ENCODE measurements at regions not wholly inside any gene's neighbourhood (a gene's known extent, or its start where the extent isn't known, plus 50 kb on each side); places are given as distances from the start of the nearest gene placed in this dataset.

GRCh38 chr10:28794986-28795385 lies 117.7 kb downstream of the BAMBI start:
- H3K27ac ChIP-seq = no peak overlapping the region
- TF ChIP-seq, protein P1, sequence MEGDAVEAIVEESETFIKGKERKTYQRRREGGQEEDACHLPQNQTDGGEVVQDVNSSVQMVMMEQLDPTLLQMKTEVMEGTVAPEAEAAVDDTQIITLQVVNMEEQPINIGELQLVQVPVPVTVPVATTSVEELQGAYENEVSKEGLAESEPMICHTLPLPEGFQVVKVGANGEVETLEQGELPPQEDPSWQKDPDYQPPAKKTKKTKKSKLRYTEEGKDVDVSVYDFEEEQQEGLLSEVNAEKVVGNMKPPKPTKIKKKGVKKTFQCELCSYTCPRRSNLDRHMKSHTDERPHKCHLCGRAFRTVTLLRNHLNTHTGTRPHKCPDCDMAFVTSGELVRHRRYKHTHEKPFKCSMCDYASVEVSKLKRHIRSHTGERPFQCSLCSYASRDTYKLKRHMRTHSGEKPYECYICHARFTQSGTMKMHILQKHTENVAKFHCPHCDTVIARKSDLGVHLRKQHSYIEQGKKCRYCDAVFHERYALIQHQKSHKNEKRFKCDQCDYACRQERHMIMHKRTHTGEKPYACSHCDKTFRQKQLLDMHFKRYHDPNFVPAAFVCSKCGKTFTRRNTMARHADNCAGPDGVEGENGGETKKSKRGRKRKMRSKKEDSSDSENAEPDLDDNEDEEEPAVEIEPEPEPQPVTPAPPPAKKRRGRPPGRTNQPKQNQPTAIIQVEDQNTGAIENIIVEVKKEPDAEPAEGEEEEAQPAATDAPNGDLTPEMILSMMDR (conservative IDR thresholded peaks at IDR 0.05; ENCODE audit: low read depth) = no peak
- CTCF ChIA-PET = no interaction called here
- no peak for DNase-seq (ENCODE audit: low spot score)
- POLR2A ChIA-PET (ENCODE audit: low non-redundant PET) = no interaction called here

- ChIA-PET CTCF (interaction anchor here (0.6 kb wide), 1 partner anchor 167 kb away, joined by 3 read pairs; no protein-coding TSS in a partner anchor), POLR2A (ENCODE audit: low non-redundant PET) (no interaction called here)
- DNase-seq (ENCODE audit: low spot score) = no peak
- TF ChIP-seq, protein P1 (conservative IDR thresholded peaks at IDR 0.05; ENCODE audit: low read depth) = no peak
- no peak overlapping the region for H3K27ac ChIP-seq
These were observed 119.5 kb downstream of the BAMBI start for GRCh38 chr10:28796606-28797512.

DNA sequence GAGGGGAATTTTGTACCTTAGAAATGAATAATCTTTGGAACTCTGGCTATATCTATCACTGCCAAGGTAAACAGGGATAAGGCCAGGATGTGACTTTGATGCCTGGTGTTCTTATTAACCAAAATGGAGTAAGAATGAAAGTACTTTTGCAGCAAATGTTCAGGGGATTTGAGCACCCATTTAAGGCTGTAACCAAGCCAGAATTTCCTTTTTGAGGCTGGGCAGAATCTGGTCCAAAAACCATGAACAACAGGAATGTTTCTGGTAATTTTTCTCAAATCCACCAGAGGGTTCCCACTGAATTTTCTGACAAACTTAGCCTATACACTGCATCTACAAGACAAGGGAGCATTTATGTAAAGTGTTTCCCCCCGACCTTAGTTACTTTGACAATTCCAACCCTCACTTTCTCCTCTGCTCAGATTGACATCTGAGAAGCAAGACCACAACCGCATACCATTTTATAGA lies 120.6 kb downstream of the BAMBI start:
- DNase-seq (ENCODE audit: low spot score) = no peak
- ChIA-PET POLR2A (ENCODE audit: low non-redundant PET) (no interaction called here), CTCF (interaction anchor here (0.6 kb wide), 2 partner anchors 166 to 322 kb away, joined by 3 to 4 read pairs; no protein-coding TSS in a partner anchor)
- TF ChIP-seq, protein P1 (conservative IDR thresholded peaks at IDR 0.05; ENCODE audit: low read depth) = no peak
- no peak overlapping the region for H3K27ac ChIP-seq

GRCh38 chr10:28798428-28798955 lies 121.2 kb downstream of the BAMBI start:
- POLR2A ChIA-PET (ENCODE audit: low non-redundant PET) = no interaction called here
- CTCF ChIA-PET = no interaction called here
- no peak overlapping the region for H3K27ac ChIP-seq
- TF ChIP-seq, protein P1 (conservative IDR thresholded peaks at IDR 0.05; ENCODE audit: low read depth) = no peak
- DNase-seq (ENCODE audit: low spot score) = no peak

GRCh38 chr10:28798964-28799363 lies 121.6 kb downstream of the BAMBI start:
- ChIA-PET POLR2A (ENCODE audit: low non-redundant PET) (no interaction called here), CTCF (no interaction called here)

DNA sequence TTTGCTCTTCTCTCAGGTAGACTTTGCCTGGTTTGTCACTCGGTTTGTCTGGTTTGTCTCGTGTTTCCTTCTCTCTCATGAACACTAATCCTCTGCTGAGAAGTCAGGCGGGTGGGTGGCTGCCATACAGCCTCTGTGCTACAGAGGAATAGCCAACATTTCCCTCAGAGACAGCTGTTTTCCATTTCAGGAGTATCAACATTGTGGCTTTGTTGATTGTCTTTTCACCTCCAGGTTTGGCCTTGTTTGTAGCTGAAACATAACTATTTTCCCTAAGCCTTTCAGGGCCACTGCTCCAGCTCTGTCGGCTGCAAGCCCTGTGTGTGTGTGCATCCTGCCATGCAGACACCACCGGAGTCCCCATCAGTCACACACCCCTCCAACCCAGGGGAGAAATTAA lies 122.8 kb downstream of the BAMBI start:
- ChIA-PET POLR2A (ENCODE audit: low non-redundant PET) (interaction anchor here (0.5 kb wide), 1 partner anchor 17 kb away, joined by 3 read pairs; no protein-coding TSS in a partner anchor), CTCF (no interaction called here)
- no peak overlapping the region for H3K27ac ChIP-seq
- TF ChIP-seq, protein P1 (conservative IDR thresholded peaks at IDR 0.05; ENCODE audit: low read depth) = no peak
- DNase-seq (ENCODE audit: low spot score) = no peak

More at GRCh38 chr10:28798964-28799363, 121.6 kb downstream of the BAMBI start:
- DNase-seq (ENCODE audit: low spot score) = no peak
- TF ChIP-seq, protein P1 (conservative IDR thresholded peaks at IDR 0.05; ENCODE audit: low read depth) = no peak
- H3K27ac ChIP-seq = no peak overlapping the region
